Kidney tubule cell (primary cell): ENCODE measurements at regions not wholly inside any gene's neighbourhood (a gene's known extent, or its start where the extent isn't known, plus 50 kb on each side); places are given as distances from the start of the nearest gene placed in this dataset.
A peak's percentile ranks its signal among the peaks of the same experiment; 100 is the strongest.
"Not testable (repeated sequence)": the region's sequence is repeated elsewhere in the genome, so short reads cannot be mapped to it uniquely, and the experiment has no call there.

ENCODE experiments used
- DNase-seq: peaks from one replicate; pipeline ENCODE4 v3.0.0-alpha.2; 2018; ENCODE audit warnings: low spot score

- not testable (repeated sequence) for DNase-seq
These were observed 311.3 kb upstream of the LUZP2 start for GRCh38 chr11:24185535-24185934.

DNA sequence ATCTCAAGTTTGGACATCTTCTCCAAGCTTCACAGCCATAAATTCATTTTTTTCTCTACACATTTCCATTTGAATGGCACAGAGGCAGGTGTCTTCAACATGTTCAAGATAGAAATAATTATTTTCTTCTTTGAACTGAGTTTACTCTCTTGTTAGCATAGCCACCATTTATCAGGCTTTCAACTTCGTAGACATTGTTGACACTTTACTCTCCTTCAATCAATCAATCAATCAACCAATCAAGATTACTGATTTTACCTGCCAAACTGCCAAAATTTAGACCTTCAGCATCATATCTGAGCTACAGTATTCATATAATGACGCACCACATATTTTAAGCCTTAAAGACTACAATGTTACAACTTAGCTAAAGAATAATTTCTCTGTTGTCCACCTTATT is 300.1 kb upstream of the LUZP2 start:
- DNase-seq: no peak

GRCh38 chr11:24198481-24198880 is 298.4 kb upstream of the LUZP2 start:
- no peak for DNase-seq

DNA sequence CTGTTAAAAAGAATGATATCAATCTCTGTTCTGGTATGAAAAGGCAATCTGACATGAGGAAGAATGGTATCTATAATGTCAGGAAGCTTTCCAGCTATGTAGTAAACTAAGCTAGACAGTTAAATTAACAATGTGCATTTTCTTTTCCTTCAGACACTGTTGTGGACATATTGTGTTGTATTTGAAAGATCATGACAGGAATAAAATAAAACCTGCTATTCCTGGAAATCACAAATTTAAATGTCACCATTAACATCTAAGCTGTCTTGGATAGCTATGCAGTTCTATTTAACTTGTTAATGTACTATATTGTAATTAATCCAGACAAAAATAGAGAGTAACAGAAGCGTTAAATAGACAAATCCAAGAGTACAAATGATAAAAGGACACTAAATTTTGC is 297.4 kb upstream of the LUZP2 start:
- DNase-seq: no peak

- no peak for DNase-seq
These were observed 290.8 kb upstream of the LUZP2 start for GRCh38 chr11:24206030-24206429.

DNA sequence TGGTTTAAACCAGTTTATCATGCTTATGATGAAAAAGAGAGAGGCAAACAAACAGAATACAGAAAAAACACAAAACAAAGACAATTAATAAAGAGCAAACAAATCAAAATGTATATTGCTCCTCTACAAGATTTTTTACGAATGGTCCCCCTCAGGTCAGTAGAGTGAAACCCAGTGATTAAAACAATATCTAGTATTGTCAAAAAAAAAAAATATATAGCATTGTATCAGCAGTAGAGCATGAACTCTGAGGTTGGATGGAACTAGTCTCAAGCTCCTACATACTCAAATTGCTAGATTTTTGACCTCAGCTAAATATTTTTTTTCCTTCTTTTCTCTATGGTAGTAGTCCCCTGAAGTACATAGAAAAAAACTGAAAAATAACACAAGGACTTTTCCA is 290.3 kb upstream of the LUZP2 start:
- DNase-seq: no peak

DNA sequence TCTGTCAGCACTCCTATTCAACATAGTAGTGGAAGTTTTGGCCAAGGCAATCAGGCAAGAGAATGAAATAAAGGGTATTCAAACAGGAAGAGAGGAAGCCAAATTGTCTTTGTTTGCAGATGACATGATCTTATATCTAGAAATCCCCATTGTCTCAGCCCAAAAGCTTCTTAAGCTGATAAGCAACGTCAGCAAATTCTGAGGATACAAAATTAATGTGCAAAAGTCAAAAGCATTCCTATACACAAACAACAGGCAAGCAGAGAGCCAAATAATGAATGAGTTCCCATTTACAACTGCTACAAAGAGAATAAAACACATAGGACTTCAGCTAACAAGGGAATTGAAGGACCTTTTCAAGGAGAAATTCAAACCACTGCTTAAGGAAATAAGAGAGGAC is 280.4 kb upstream of the LUZP2 start:
- no peak for DNase-seq

DNA sequence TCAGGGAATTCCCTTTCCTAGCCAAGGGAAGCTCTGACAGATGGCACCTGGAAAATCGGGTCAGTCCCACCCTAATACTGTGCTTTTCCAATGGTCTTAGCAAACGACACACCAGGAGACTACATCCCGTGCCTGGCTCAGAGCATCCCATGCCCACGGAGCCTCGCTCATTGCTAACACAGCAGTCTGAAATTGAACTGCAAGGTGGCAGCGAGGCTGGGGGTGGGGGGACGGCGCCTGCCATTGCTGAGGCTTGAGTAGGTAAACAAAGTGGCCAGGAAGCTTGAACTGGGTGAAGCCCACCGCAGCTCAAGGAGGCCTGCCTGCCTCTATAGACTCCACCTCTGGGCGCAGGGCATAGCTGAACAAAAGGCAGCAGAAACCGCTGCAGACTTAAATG is 279.5 kb upstream of the LUZP2 start:
- not testable (repeated sequence) for DNase-seq

GRCh38 chr11:24225501-24225900 is 271.4 kb upstream of the LUZP2 start:
- no peak for DNase-seq

GRCh38 chr11:24226606-24227005 is 270.2 kb upstream of the LUZP2 start:
- no peak for DNase-seq

GRCh38 chr11:24233041-24233440 is 263.8 kb upstream of the LUZP2 start:
- DNase-seq: no peak

DNA sequence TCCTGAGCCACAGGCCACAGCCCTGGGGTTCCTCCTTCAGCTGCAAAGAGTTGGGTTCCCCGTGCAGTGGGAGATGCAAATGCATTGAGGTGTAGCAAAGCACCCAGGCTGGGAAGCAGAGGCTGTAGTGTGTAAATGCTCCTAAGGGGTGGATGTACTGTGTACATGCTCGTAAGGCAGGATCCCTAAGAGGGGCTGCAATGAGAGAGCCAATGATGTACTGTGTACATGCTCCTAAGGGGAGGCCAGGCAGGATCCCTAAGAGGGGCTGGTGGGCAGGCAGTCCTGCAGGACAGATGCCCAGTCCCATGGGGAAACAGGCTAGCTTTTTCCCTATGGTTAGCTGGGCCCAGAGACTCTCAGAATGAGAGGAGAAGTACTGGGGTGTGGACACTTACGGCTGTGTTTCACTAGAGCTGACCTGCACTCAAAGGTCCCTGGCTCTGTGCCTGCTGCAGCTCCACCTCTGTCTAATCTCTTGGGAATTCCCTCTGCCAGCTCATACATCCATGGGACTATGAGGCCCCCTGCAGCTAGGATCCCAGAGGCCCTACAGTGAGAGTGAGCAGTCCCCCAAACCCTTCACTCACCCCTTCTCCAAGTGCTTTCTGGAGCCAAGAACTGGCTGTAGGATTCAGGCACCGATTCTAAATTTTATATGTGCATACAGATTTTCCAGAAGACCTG is 261.9 kb upstream of the LUZP2 start:
- DNase-seq: peak; percentile 51

- DNase-seq: peak; percentile 28
These were observed 257.8 kb upstream of the LUZP2 start for GRCh38 chr11:24238771-24239645.

GRCh38 chr11:24239930-24240329 is 256.9 kb upstream of the LUZP2 start:
- no peak for DNase-seq

- DNase-seq: no peak
These were observed 256.2 kb upstream of the LUZP2 start for GRCh38 chr11:24240496-24241175.

- no peak for DNase-seq
These were observed 250.1 kb upstream of the LUZP2 start for GRCh38 chr11:24246715-24247114.

- DNase-seq: no peak
These were observed 249.0 kb upstream of the LUZP2 start for GRCh38 chr11:24247846-24248245.

DNA sequence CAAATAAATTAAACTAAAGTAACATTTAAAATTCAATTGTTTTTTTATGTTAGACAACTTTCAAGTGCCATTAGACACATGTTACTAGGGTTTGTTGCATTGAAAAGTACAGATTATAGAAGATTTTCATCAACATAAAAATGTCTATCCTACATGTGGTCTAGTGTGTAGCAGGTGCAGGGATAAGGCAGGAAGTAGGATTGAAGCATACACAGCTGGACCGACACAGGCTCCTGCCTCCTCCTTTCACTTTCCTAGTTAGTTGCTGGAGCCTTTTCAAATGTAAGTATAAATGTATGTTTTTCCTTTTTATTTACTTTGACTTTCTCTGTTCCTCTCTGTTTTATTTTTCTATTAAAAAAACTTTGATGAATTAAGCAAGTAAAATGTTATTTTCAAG is 246.9 kb upstream of the LUZP2 start:
- no peak for DNase-seq

- DNase-seq: no peak
These were observed 243.6 kb upstream of the LUZP2 start for GRCh38 chr11:24253237-24253760.

- DNase-seq: no peak
These were observed 232.0 kb upstream of the LUZP2 start for GRCh38 chr11:24264868-24265267.

DNA sequence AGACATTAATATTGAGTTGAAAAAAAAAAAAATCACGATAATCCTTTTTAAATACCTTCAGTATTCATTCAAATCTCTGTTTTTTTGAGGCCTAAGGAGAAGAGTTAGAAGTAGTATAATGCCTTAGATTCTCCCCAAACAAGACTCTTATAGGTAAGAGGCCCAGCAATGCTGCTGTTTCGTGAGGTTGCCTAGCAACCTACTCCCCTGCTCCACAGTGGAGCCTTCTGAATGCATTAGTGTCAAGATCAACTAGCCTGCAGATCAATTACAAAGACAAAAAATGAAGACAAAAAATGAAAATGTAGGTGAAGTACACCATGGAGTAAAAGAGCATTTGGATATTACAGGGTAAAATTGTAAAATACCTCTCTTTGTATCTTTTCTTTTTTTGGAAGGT is 229.8 kb upstream of the LUZP2 start:
- no peak for DNase-seq

GRCh38 chr11:24271798-24272197 is 225.1 kb upstream of the LUZP2 start:
- no peak for DNase-seq
